ENCODE measurements at regions not wholly inside any gene's neighbourhood (a gene's known extent, or its start where the extent isn't known, plus 50 kb on each side); places are given as distances from the start of the nearest gene placed in this dataset.

DNA sequence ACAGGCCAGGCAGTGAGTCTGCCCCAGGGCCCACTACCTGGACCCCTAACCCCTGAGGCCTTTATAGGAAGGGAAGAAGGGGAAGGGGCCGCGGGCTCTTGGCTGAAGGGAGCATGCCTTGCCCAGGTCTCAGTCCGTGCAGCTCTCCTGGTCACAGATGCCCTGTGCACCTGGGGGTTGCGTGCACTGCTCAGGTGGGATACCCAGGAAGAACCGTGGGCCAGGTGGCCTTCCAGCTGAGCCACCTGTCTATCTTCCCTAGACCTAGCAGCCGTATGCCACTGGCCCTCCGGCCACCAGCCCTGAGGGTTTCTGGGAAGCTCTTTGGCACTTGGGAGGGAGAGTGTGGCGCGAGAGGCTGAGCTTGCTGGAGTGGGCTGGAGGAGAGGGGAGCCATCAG is 1178.6 kb downstream of the BRD1 start:
- no peak for TF ChIP-seq POLR2AphosphoS5 (IDR thresholded peaks at IDR 0.05; ENCODE audit: borderline replicate concordance, low read depth, low read length)
- no peak for TF ChIP-seq EZH2 (IDR thresholded peaks at IDR 0.05)
- TF ChIP-seq FOXP2 (optimal IDR thresholded peaks at IDR 0.05; ENCODE audit: control extremely low read depth, extremely low read length, insufficient read depth): no peak
